ENCODE measurements at regions not wholly inside any gene's neighbourhood (a gene's known extent, or its start where the extent isn't known, plus 50 kb on each side); places are given as distances from the start of the nearest gene placed in this dataset.

GRCh38 chr4:124055896-124056295 lies 656.6 kb downstream of the ANKRD50 start:
- H3K9me3 ChIP-seq (ENCODE audit: low read depth), result no peaks in the 10 kb centered on the region
- no peaks in the 10 kb centered on the region for H3K36me3 ChIP-seq (ENCODE audit: low read depth)
- peak; percentile 60 for DNase-seq
- H3K4me1 ChIP-seq (ENCODE audit: insufficient read depth), result peaks cover 15% of the 10 kb centered on the region
- no peaks in the 10 kb centered on the region for H3K27me3 ChIP-seq (replicated peaks; ENCODE audit: insufficient read depth)
- no peaks in the 10 kb centered on the region for H3K9me2 ChIP-seq (ENCODE audit: insufficient read depth)
- H3K4me2 ChIP-seq (ENCODE audit: unreplicated experiment), result no peak overlapping the region
- no peak overlapping the region for H3K27ac ChIP-seq
- H3F3A ChIP-seq (ENCODE audit: insufficient read depth), result peaks cover 9% of the 10 kb centered on the region
- TF ChIP-seq EZH2 (IDR thresholded peaks at IDR 0.05; ENCODE audit: insufficient read depth, poor library complexity, severe bottlenecking) (no peak), EZH2phosphoT487 (IDR thresholded peaks at IDR 0.05; ENCODE audit: insufficient read depth, low read depth) (no peak)
- H3K79me2 ChIP-seq (ENCODE audit: insufficient read depth), result no peaks in the 10 kb centered on the region
- in situ Hi-C loops (cut with MboI), result no loop called here
- H3K4me3 ChIP-seq, result no peak overlapping the region
- H4K20me1 ChIP-seq (ENCODE audit: insufficient read depth), result no peaks in the 10 kb centered on the region
- H3K9ac ChIP-seq, result no peak overlapping the region
- H2AFZ ChIP-seq, result peak overlapping the region; percentile 39; the same call in 1 of the 2 replicates

GRCh38 chr4:124060261-124060918 lies 652.1 kb downstream of the ANKRD50 start:
- no peaks in the 10 kb centered on the region for H3K9me3 ChIP-seq (ENCODE audit: low read depth)
- peak overlapping the region; percentile 15; the same call in 1 of the 2 replicates for H3K4me3 ChIP-seq
- in situ Hi-C loops (cut with MboI), result no loop called here
- no peaks in the 10 kb centered on the region for H3K79me2 ChIP-seq (ENCODE audit: insufficient read depth)
- peak; percentile 43 for DNase-seq
- H3K4me2 ChIP-seq (ENCODE audit: unreplicated experiment), result peak overlapping the region; percentile 58
- no peak overlapping the region for H3K9ac ChIP-seq
- no peaks in the 10 kb centered on the region for H3K36me3 ChIP-seq (ENCODE audit: low read depth)
- peaks cover 25% of the 10 kb centered on the region for H3K4me1 ChIP-seq (ENCODE audit: insufficient read depth)
- TF ChIP-seq EZH2phosphoT487 (IDR thresholded peaks at IDR 0.05; ENCODE audit: insufficient read depth, low read depth) (no peak), EZH2 (IDR thresholded peaks at IDR 0.05; ENCODE audit: insufficient read depth, poor library complexity, severe bottlenecking) (no peak)
- WGBS, 2 experiments (ENCODE audit: low coverage in 1 of 2, low lambda C conversion rate in 2 of 2, missing lambda C conversion rate in 2 of 2), result 6 to 10% methylated on average over 2 of the region's 2 CpGs
- peak overlapping the region; percentile 52 for H2AFZ ChIP-seq
- H3K9me2 ChIP-seq (ENCODE audit: insufficient read depth), result no peaks in the 10 kb centered on the region
- H4K20me1 ChIP-seq (ENCODE audit: insufficient read depth), result no peaks in the 10 kb centered on the region
- no peaks in the 10 kb centered on the region for H3K27me3 ChIP-seq (replicated peaks; ENCODE audit: insufficient read depth)
- peaks cover 14% of the 10 kb centered on the region for H3F3A ChIP-seq (ENCODE audit: insufficient read depth)
- H3K27ac ChIP-seq, result no peak overlapping the region

GRCh38 chr4:124061413-124061812 lies 651.1 kb downstream of the ANKRD50 start:
- in situ Hi-C loops (cut with MboI), result no loop called here
- Histone ChIP-seq H3K27ac (no peak overlapping the region), H3K9ac (no peak overlapping the region), H4K20me1 (ENCODE audit: insufficient read depth) (no peaks in the 10 kb centered on the region), H3K4me3 (no peak overlapping the region), H3K9me3 (ENCODE audit: low read depth) (no peaks in the 10 kb centered on the region), H3F3A (ENCODE audit: insufficient read depth) (peaks cover 14% of the 10 kb centered on the region), H3K79me2 (ENCODE audit: insufficient read depth) (no peaks in the 10 kb centered on the region), H3K27me3 (replicated peaks; ENCODE audit: insufficient read depth) (no peaks in the 10 kb centered on the region), H3K4me2 (ENCODE audit: unreplicated experiment) (peak overlapping the region; percentile 58), H3K4me1 (ENCODE audit: insufficient read depth) (peaks cover 21% of the 10 kb centered on the region), H2AFZ (no peak overlapping the region; the same call in 1 of the 2 replicates), H3K9me2 (ENCODE audit: insufficient read depth) (no peaks in the 10 kb centered on the region), H3K36me3 (ENCODE audit: low read depth) (no peaks in the 10 kb centered on the region)
- no peak for TF ChIP-seq EZH2phosphoT487 (IDR thresholded peaks at IDR 0.05; ENCODE audit: insufficient read depth, low read depth)
- no peak for TF ChIP-seq EZH2 (IDR thresholded peaks at IDR 0.05; ENCODE audit: insufficient read depth, poor library complexity, severe bottlenecking)
- peak; percentile 39 for DNase-seq

- DNase-seq, result no peak
Measured at GRCh38 chr4:124065422-124065821, 647.1 kb downstream of the ANKRD50 start.

GRCh38 chr4:124065936-124066335 lies 646.6 kb downstream of the ANKRD50 start:
- no peak overlapping the region for H3K4me2 ChIP-seq (ENCODE audit: unreplicated experiment)
- no peak for TF ChIP-seq EZH2phosphoT487 (IDR thresholded peaks at IDR 0.05; ENCODE audit: insufficient read depth, low read depth)
- no peak for TF ChIP-seq EZH2 (IDR thresholded peaks at IDR 0.05; ENCODE audit: insufficient read depth, poor library complexity, severe bottlenecking)
- no peak overlapping the region for H3K9ac ChIP-seq
- H3K27me3 ChIP-seq (replicated peaks; ENCODE audit: insufficient read depth), result no peaks in the 10 kb centered on the region
- H3K79me2 ChIP-seq (ENCODE audit: insufficient read depth), result no peaks in the 10 kb centered on the region
- WGBS, 2 experiments (ENCODE audit: low coverage in 1 of 2, low lambda C conversion rate in 2 of 2, missing lambda C conversion rate in 2 of 2), result 64 to 76% methylated on average over 4 of the region's 4 CpGs
- no peaks in the 10 kb centered on the region for H3K9me3 ChIP-seq (ENCODE audit: low read depth)
- no peak overlapping the region for H2AFZ ChIP-seq
- peaks cover 10% of the 10 kb centered on the region; the same call in 1 of the 2 replicates for H3K4me1 ChIP-seq (ENCODE audit: insufficient read depth)
- H3K9me2 ChIP-seq (ENCODE audit: insufficient read depth), result no peaks in the 10 kb centered on the region
- no peak overlapping the region for H3K27ac ChIP-seq
- peaks cover 13% of the 10 kb centered on the region for H3F3A ChIP-seq (ENCODE audit: insufficient read depth)
- H3K36me3 ChIP-seq (ENCODE audit: low read depth), result no peaks in the 10 kb centered on the region
- H4K20me1 ChIP-seq (ENCODE audit: insufficient read depth), result no peaks in the 10 kb centered on the region
- in situ Hi-C loops (cut with MboI), result no loop called here
- DNase-seq, result no peak
- H3K4me3 ChIP-seq, result no peak overlapping the region

More at GRCh38 chr4:124065422-124065821, 647.1 kb downstream of the ANKRD50 start:
- H3K4me3 ChIP-seq, result no peak overlapping the region
- H3K9me2 ChIP-seq (ENCODE audit: insufficient read depth), result no peaks in the 10 kb centered on the region
- peaks cover 13% of the 10 kb centered on the region for H3F3A ChIP-seq (ENCODE audit: insufficient read depth)
- H3K9me3 ChIP-seq (ENCODE audit: low read depth), result no peaks in the 10 kb centered on the region
- H3K27ac ChIP-seq, result no peak overlapping the region
- H4K20me1 ChIP-seq (ENCODE audit: insufficient read depth), result no peaks in the 10 kb centered on the region
- in situ Hi-C loops (cut with MboI), result no loop called here
- no peaks in the 10 kb centered on the region for H3K79me2 ChIP-seq (ENCODE audit: insufficient read depth)
- no peak overlapping the region for H3K9ac ChIP-seq
- no peaks in the 10 kb centered on the region for H3K36me3 ChIP-seq (ENCODE audit: low read depth)
- TF ChIP-seq EZH2 (IDR thresholded peaks at IDR 0.05; ENCODE audit: insufficient read depth, poor library complexity, severe bottlenecking), result no peak
- TF ChIP-seq EZH2phosphoT487 (IDR thresholded peaks at IDR 0.05; ENCODE audit: insufficient read depth, low read depth), result no peak
- no peaks in the 10 kb centered on the region for H3K27me3 ChIP-seq (replicated peaks; ENCODE audit: insufficient read depth)
- no peak overlapping the region for H3K4me2 ChIP-seq (ENCODE audit: unreplicated experiment)
- H3K4me1 ChIP-seq (ENCODE audit: insufficient read depth), result peaks cover 15% of the 10 kb centered on the region
- H2AFZ ChIP-seq, result no peak overlapping the region
